ENCODE measurements at regions not wholly inside any gene's neighbourhood (a gene's known extent, or its start where the extent isn't known, plus 50 kb on each side); places are given as distances from the start of the nearest gene placed in this dataset.

DNA sequence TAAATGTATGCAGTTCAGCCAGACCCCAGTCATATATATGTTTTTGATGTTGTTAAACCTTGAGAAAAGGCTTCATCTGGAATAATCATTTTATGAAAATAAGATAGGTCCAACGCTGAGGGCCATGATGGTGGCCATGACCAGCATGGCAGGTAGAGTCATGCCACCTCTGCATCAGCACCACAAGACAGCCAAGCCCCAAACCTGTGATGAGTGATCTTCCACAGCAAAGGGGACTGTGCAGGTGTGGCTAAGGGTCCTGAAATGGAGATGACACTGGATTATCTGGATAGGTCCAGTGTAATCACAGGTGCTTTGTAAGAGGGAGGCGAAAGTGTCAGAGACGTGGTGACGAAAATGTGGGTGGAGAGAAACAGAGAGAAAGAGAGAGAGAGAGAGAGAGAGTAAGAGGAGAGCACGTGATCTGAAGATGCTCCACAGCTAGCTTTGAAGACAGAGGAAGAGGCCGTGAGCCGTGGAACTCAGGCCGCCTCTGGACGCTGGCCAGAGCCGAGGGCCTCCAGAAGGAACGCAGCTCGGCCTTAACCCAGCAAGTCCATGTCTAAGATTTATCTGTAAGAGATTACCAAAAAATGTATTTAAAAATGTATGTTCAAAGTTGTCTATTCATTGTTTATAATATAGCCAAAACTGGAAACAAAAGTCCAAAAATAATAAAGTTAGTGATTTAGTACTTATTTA, 304.4 kb upstream of the SHH start:
- intact Hi-C loops (cut with micrococcal nuclease) = no loop called here
- Histone ChIP-seq H3K27me3 (replicated peaks in 1 of 4; ENCODE audit: control extremely low read depth in 1 of 4, control insufficient read depth in 3 of 4, insufficient read depth in 4 of 4, low read length in 3 of 4) (no peaks in the 10 kb centered on the region), H2AFZ (ENCODE audit: insufficient read depth, low read depth, low read length, poor library complexity, severe bottlenecking) (no peak overlapping the region), H3K9ac (ENCODE audit: low read length) (no peak overlapping the region), H3K4me1 (ENCODE audit: control insufficient read depth in 2 of 2, insufficient read depth in 2 of 2, low read length in 2 of 2) (no peaks in the 10 kb centered on the region), H3K79me2 (ENCODE audit: control insufficient read depth, insufficient read depth, low read length) (no peaks in the 10 kb centered on the region), H4K20me1 (ENCODE audit: control insufficient read depth, insufficient read depth, low read length, poor library complexity, severe bottlenecking) (no peaks in the 10 kb centered on the region), H3K4me3 (ENCODE audit: control extremely low read depth in 1 of 5, extremely low read depth in 1 of 5, insufficient read depth in 1 of 5, low read depth in 2 of 5, low read length in 4 of 5) (no peak overlapping the region), H3K9me3 (ENCODE audit: control extremely low read depth in 1 of 3, control insufficient read depth in 2 of 3, insufficient read depth in 1 of 3, low read length in 2 of 3) (peaks cover 0 to 7% (median 0%) of the 10 kb centered on the region in 3 donors), H3K36me3 (replicated peaks in 1 of 2; ENCODE audit: control extremely low read depth in 1 of 2, control insufficient read depth in 1 of 2, extremely low read depth in 1 of 2, insufficient read depth in 2 of 2, low read length in 1 of 2) (no peaks in the 10 kb centered on the region), H3K27ac (ENCODE audit: low read length in 2 of 2) (no peak overlapping the region), H3K4me2 (replicated peaks; ENCODE audit: low read depth, low read length, poor library complexity, severe bottlenecking) (no peak overlapping the region)
- POLR2A ChIA-PET = no interaction called here
- no peak for DNase-seq
- H3K27ac Mint-ChIP-seq = no peak overlapping the region
- TF ChIP-seq EZH2 (IDR thresholded peaks at IDR 0.05; ENCODE audit: borderline replicate concordance, insufficient read depth, low read depth, low read length, poor library complexity, severe bottlenecking) = no peak
- TF ChIP-seq, protein P1, sequence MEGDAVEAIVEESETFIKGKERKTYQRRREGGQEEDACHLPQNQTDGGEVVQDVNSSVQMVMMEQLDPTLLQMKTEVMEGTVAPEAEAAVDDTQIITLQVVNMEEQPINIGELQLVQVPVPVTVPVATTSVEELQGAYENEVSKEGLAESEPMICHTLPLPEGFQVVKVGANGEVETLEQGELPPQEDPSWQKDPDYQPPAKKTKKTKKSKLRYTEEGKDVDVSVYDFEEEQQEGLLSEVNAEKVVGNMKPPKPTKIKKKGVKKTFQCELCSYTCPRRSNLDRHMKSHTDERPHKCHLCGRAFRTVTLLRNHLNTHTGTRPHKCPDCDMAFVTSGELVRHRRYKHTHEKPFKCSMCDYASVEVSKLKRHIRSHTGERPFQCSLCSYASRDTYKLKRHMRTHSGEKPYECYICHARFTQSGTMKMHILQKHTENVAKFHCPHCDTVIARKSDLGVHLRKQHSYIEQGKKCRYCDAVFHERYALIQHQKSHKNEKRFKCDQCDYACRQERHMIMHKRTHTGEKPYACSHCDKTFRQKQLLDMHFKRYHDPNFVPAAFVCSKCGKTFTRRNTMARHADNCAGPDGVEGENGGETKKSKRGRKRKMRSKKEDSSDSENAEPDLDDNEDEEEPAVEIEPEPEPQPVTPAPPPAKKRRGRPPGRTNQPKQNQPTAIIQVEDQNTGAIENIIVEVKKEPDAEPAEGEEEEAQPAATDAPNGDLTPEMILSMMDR (IDR thresholded peaks at IDR 0.05) = no peak
- ATAC-seq (ENCODE audit: low read depth) = no peak
- CTCF ChIA-PET = no interaction called here
- no peak overlapping the region for H3K4me3 Mint-ChIP-seq
- no peaks in the 10 kb centered on the region for H3K27me3 Mint-ChIP-seq
- 89% methylated on average over 5 of the region's 12 CpGs for WGBS (ENCODE audit: insufficient coverage)
- no peaks in the 10 kb centered on the region for H3K9me3 Mint-ChIP-seq (ENCODE audit: insufficient read depth)
- no peaks in the 10 kb centered on the region for H3K4me1 Mint-ChIP-seq

DNA sequence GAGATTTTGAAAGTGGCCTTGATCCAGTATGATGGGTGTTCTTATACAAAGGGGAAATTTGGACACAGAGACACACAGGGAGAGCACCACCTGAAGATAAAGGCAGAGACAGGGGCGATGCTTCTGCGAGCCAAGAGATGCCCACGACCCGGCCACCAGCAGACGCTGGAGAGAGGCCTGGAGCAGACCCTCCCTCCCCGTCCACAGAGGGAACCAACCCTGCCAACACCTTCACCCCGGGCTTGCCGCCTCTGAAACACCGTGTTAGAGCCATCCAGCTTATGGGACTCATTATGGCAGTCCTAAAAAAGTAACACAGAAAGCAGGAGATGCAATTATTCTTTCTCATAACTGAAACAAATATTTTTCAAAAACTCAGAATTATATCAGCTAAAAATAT, 303.3 kb upstream of the SHH start:
- H3K27me3 ChIP-seq (replicated peaks in 1 of 4; ENCODE audit: control extremely low read depth in 1 of 4, control insufficient read depth in 3 of 4, insufficient read depth in 4 of 4, low read length in 3 of 4) = no peaks in the 10 kb centered on the region
- ChIA-PET CTCF (no interaction called here), POLR2A (no interaction called here)
- H3K9ac ChIP-seq (ENCODE audit: low read length) = no peak overlapping the region
- Mint-ChIP-seq H3K27ac (no peak overlapping the region), H3K4me1 (no peaks in the 10 kb centered on the region), H3K4me3 (no peak overlapping the region), H3K9me3 (ENCODE audit: insufficient read depth) (no peaks in the 10 kb centered on the region), H3K27me3 (no peaks in the 10 kb centered on the region)
- H3K9me3 ChIP-seq (ENCODE audit: control extremely low read depth in 1 of 3, control insufficient read depth in 2 of 3, insufficient read depth in 1 of 3, low read length in 2 of 3) = peaks cover 0 to 3% (median 0%) of the 10 kb centered on the region in 3 donors
- H3K36me3 ChIP-seq (replicated peaks in 1 of 2; ENCODE audit: control extremely low read depth in 1 of 2, control insufficient read depth in 1 of 2, extremely low read depth in 1 of 2, insufficient read depth in 2 of 2, low read length in 1 of 2) = no peaks in the 10 kb centered on the region
- H3K4me3 ChIP-seq (ENCODE audit: control extremely low read depth in 1 of 5, extremely low read depth in 1 of 5, insufficient read depth in 1 of 5, low read depth in 2 of 5, low read length in 4 of 5) = no peak overlapping the region
- no peaks in the 10 kb centered on the region for H3K4me1 ChIP-seq (ENCODE audit: control insufficient read depth in 2 of 2, insufficient read depth in 2 of 2, low read length in 2 of 2)
- no peaks in the 10 kb centered on the region for H4K20me1 ChIP-seq (ENCODE audit: control insufficient read depth, insufficient read depth, low read length, poor library complexity, severe bottlenecking)
- no peaks in the 10 kb centered on the region for H3K79me2 ChIP-seq (ENCODE audit: control insufficient read depth, insufficient read depth, low read length)
- 93% methylated on average over 9 of the region's 9 CpGs for WGBS (ENCODE audit: insufficient coverage)
- no peak for DNase-seq
- intact Hi-C loops (cut with micrococcal nuclease) = no loop called here
- H2AFZ ChIP-seq (ENCODE audit: insufficient read depth, low read depth, low read length, poor library complexity, severe bottlenecking) = no peak overlapping the region
- H3K4me2 ChIP-seq (replicated peaks; ENCODE audit: low read depth, low read length, poor library complexity, severe bottlenecking) = no peak overlapping the region
- ATAC-seq (ENCODE audit: low read depth) = no peak
- no peak overlapping the region for H3K27ac ChIP-seq (ENCODE audit: low read length in 2 of 2)
- TF ChIP-seq, protein P1 (IDR thresholded peaks at IDR 0.05) = no peak
- no peak for TF ChIP-seq EZH2 (IDR thresholded peaks at IDR 0.05; ENCODE audit: borderline replicate concordance, insufficient read depth, low read depth, low read length, poor library complexity, severe bottlenecking)

Measured in B cell (primary cell).